Adrenal gland (tissue), 5 donors: ENCODE measurements at regions not wholly inside any gene's neighbourhood (a gene's known extent, or its start where the extent isn't known, plus 50 kb on each side); places are given as distances from the start of the nearest gene placed in this dataset.

Experiments
- CTCF ChIP-seq, 6 experiments: fragments of 450-650 bp in 4 of 6; fragments of 200-600 bp in 2 of 6; sonication (generic) in 1 of 6; IDR thresholded peaks; 1 replicate in 5 of 6; 2 replicates in 1 of 6; pipeline versions ENCODE4 v1.5.1 to v1.8.0; 2016 to 2021; ENCODE audit warnings: antibody characterized with exemption in 6 of 6, mild to moderate bottlenecking in 2 of 6, moderate library complexity in 1 of 6
- POLR2A ChIP-seq, 2 donors: fragments of 450-650 bp; IDR thresholded peaks; one replicate each; pipeline ENCODE4 v1.6.1; 2017; ENCODE audit warnings: antibody characterized with exemption in 2 of 2, mild to moderate bottlenecking in 2 of 2, moderate library complexity in 1 of 2
- donor health status: DM: no; HTN: no; CAD: no.

DNA sequence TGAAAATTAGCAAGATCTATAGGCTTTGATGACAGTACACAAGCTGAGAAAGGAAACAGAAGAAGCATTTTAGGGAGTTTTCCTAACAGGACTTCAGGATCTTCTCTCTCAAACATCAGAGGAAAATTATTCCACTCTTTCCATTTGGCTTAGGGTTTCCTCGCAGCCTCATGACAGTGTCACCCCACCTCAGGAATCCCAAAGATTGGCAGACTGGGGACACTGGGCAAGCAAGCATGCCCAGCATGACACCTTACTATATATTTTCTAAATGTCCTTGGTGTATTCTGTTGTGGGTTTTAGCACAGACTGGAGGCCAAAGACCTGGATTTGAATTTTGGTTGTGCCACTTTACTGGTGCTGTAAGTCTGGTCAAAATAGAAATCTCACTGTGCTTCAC lies 482.4 kb upstream of the SOX5 start:
- no peak for TF ChIP-seq CTCF (IDR thresholded peaks at IDR 0.05)
- no peak for TF ChIP-seq POLR2A (IDR thresholded peaks at IDR 0.05)
